MCF 10A (cell line): ENCODE measurements at regions not wholly inside any gene's neighbourhood (a gene's known extent, or its start where the extent isn't known, plus 50 kb on each side); places are given as distances from the start of the nearest gene placed in this dataset.

Source experiments
- BruUV-seq: library from RNA; stranded (reverse); fragments of 400-500 nt; replicated peaks from 2 replicates; lab custom pipeline; 2021; lab: Mats Ljungman, UMichigan
- CTCF ChIA-PET: fragments of 300-600 bp; sonication (Branson Sonifier 250); formaldehyde crosslinking; extraction: SDS; loops from one replicate; lab custom pipeline; 2021; ENCODE audit warnings: antibody characterized with exemption, inconsistent platforms; lab: Yijun Ruan, JAX
- POLR2A ChIA-PET: fragments of 300-600, 350-650 bp; sonication (Branson Sonifier 250); formaldehyde crosslinking; extraction: SDS; loops from one replicate; lab custom pipeline; 2020; ENCODE audit warnings: antibody characterized with exemption, inconsistent platforms; lab: Yijun Ruan, JAX
- DNase-seq: peaks from one replicate; pipeline ENCODE4 v3.0.0-alpha.2; 2018; ENCODE audit not compliant: unreplicated experiment
- H3K27ac Mint-ChIP-seq: one replicate; pipeline ENCODE4 v1.8.0; 2022; ENCODE audit warnings: mild to moderate bottlenecking, low read depth, mixed read lengths; ENCODE audit not compliant: unreplicated experiment
- H3K27me3 Mint-ChIP-seq: one replicate; pipeline ENCODE4 v1.8.0; 2022; ENCODE audit warnings: mixed read lengths; ENCODE audit not compliant: insufficient read depth, unreplicated experiment
- H3K36me3 Mint-ChIP-seq: one replicate; pipeline ENCODE4 v1.8.0; 2022; ENCODE audit warnings: mild to moderate bottlenecking, moderate library complexity, mixed read lengths; ENCODE audit not compliant: insufficient read depth, unreplicated experiment
- H3K4me1 Mint-ChIP-seq: one replicate; pipeline ENCODE4 v1.8.0; 2022; ENCODE audit warnings: mixed read lengths; ENCODE audit not compliant: insufficient read depth, unreplicated experiment
- H3K4me3 Mint-ChIP-seq: one replicate; pipeline ENCODE4 v1.8.0; 2022; ENCODE audit warnings: mild to moderate bottlenecking, moderate library complexity, mixed read lengths; ENCODE audit not compliant: unreplicated experiment
- H3K9me3 Mint-ChIP-seq: one replicate; pipeline ENCODE4 v1.8.0; 2022; ENCODE audit warnings: mixed read lengths; ENCODE audit not compliant: unreplicated experiment
- CTCF ChIP-seq: fragments of 200-600 bp; IDR thresholded peaks from one replicate; pipeline ENCODE4 v1.8.0; 2022; ENCODE audit warnings: antibody characterized with exemption, mild to moderate bottlenecking; ENCODE audit not compliant: unreplicated experiment
- intact Hi-C: fragments of 100-400 bp; cut with micrococcal nuclease; formaldehyde crosslinking; loops from 2 replicates; pipeline ENCODE4 v1.14.1; 2022

- ChIA-PET POLR2A (no interaction called here), CTCF (no interaction called here)
- TF ChIP-seq CTCF: no peak
- H3K4me1 Mint-ChIP-seq: no peaks in the 10 kb centered on the region
- no peak overlapping the region for H3K4me3 Mint-ChIP-seq
- BruUV-seq: no TSS peak
- no peak overlapping the region for H3K27ac Mint-ChIP-seq
- DNase-seq: no peak
- intact Hi-C loops: no loop called here
- no peaks in the 10 kb centered on the region for H3K27me3 Mint-ChIP-seq
- no peaks in the 10 kb centered on the region for H3K9me3 Mint-ChIP-seq
- no peaks in the 10 kb centered on the region for H3K36me3 Mint-ChIP-seq
Measured at GRCh38 chr4:137681081-137681480, 148.8 kb upstream of the PCDH18 start.

GRCh38 chr4:137678796-137679195 lies 146.5 kb upstream of the PCDH18 start:
- Mint-ChIP-seq H3K4me1 (peaks cover 3% of the 10 kb centered on the region), H3K36me3 (no peaks in the 10 kb centered on the region), H3K27me3 (no peaks in the 10 kb centered on the region), H3K9me3 (no peaks in the 10 kb centered on the region), H3K4me3 (no peak overlapping the region), H3K27ac (no peak overlapping the region)
- CTCF ChIA-PET: no interaction called here
- no peak for TF ChIP-seq CTCF
- peak; percentile 11 for DNase-seq
- no TSS peak for BruUV-seq
- intact Hi-C loops: no loop called here
- POLR2A ChIA-PET: interaction anchor here (0.5 to 0.8 kb wide), 2 partner anchors 10 to 147 kb away, joined by 3 to 4 read pairs; no protein-coding TSS in a partner anchor

- Mint-ChIP-seq H3K9me3 (no peaks in the 10 kb centered on the region), H3K27me3 (no peaks in the 10 kb centered on the region), H3K4me1 (peaks cover 7% of the 10 kb centered on the region), H3K27ac (no peak overlapping the region), H3K4me3 (no peak overlapping the region), H3K36me3 (no peaks in the 10 kb centered on the region)
- ChIA-PET POLR2A (no interaction called here), CTCF (no interaction called here)
- BruUV-seq: no TSS peak
- no peak for TF ChIP-seq CTCF
- peak; percentile 38 for DNase-seq
- intact Hi-C loops: no loop called here
Measured at GRCh38 chr4:137677863-137678262, 145.6 kb upstream of the PCDH18 start.

- Mint-ChIP-seq H3K9me3 (no peaks in the 10 kb centered on the region), H3K27ac (peak overlapping the region; percentile 20), H3K4me3 (no peak overlapping the region), H3K36me3 (no peaks in the 10 kb centered on the region), H3K4me1 (peaks cover 7% of the 10 kb centered on the region), H3K27me3 (no peaks in the 10 kb centered on the region)
- BruUV-seq: no TSS peak
- no peak for TF ChIP-seq CTCF
- intact Hi-C loops: no loop called here
- no peak for DNase-seq
- ChIA-PET POLR2A (no interaction called here), CTCF (no interaction called here)
Measured at GRCh38 chr4:137676357-137676998, 144.2 kb upstream of the PCDH18 start.
